Stimulated activated CD4-positive, alpha-beta T cell treated with anti-CD3 and anti-CD28 coated beads, Interleukin-15, amount 100 ng/mL, for 1 hour (primary cell): ENCODE measurements at regions not wholly inside any gene's neighbourhood (a gene's known extent, or its start where the extent isn't known, plus 50 kb on each side); places are given as distances from the start of the nearest gene placed in this dataset.

Source experiments
- DNase-seq, 2 donors: peaks; one replicate each; pipeline ENCODE4 v3.0.0-alpha.2; 2020; ENCODE audit warnings: low read depth in 1 of 2, low spot score in 1 of 2

- no peak for DNase-seq
Measured at GRCh38 chr18:24561369-24561965, 101.0 kb downstream of the HRH4 start.

- DNase-seq = no peak
Measured at GRCh38 chr18:24567199-24567598, 106.8 kb downstream of the HRH4 start.

- no peak for DNase-seq
Measured at GRCh38 chr18:24570716-24571115, 110.3 kb downstream of the HRH4 start.

GRCh38 chr18:24582771-24583170, 122.3 kb downstream of the HRH4 start:
- DNase-seq = no peak

GRCh38 chr18:24584205-24584604, 123.8 kb downstream of the HRH4 start:
- no peak for DNase-seq

GRCh38 chr18:24584813-24585212, 124.4 kb downstream of the HRH4 start:
- no peak for DNase-seq

GRCh38 chr18:24585996-24586566, 125.6 kb downstream of the HRH4 start:
- DNase-seq = no peak

- no peak for DNase-seq
Measured at GRCh38 chr18:24586662-24587360, 126.4 kb downstream of the HRH4 start.

- no peak for DNase-seq
Measured at GRCh38 chr18:24588440-24588839, 128.0 kb downstream of the HRH4 start.

GRCh38 chr18:24590946-24591345, 130.5 kb downstream of the HRH4 start:
- DNase-seq = no peak

- no peak for DNase-seq
Measured at GRCh38 chr18:24593401-24593800, 133.0 kb downstream of the HRH4 start.

- DNase-seq = no peak
Measured at GRCh38 chr18:24593886-24594285, 133.4 kb downstream of the HRH4 start.

GRCh38 chr18:24595561-24596031, 135.2 kb downstream of the HRH4 start:
- DNase-seq = no peak

- no peak for DNase-seq
Measured at GRCh38 chr18:24600076-24600654, 139.7 kb downstream of the HRH4 start.

GRCh38 chr18:24601585-24601984, 141.1 kb downstream of the HRH4 start:
- no peak for DNase-seq

GRCh38 chr18:24602201-24602600, 141.8 kb downstream of the HRH4 start:
- DNase-seq = no peak

- no peak for DNase-seq
Measured at GRCh38 chr18:24603151-24603550, 142.7 kb downstream of the HRH4 start.

- no peak for DNase-seq
Measured at GRCh38 chr18:24605444-24605843, 145.0 kb downstream of the HRH4 start.

GRCh38 chr18:24609254-24609653, 148.8 kb downstream of the HRH4 start:
- DNase-seq = no peak

GRCh38 chr18:24611075-24611474, 150.6 kb downstream of the HRH4 start:
- DNase-seq = no peak

GRCh38 chr18:24613896-24614640, 153.6 kb downstream of the HRH4 start:
- no peak for DNase-seq
